8988T (cell line): ENCODE measurements at regions not wholly inside any gene's neighbourhood (a gene's known extent, or its start where the extent isn't known, plus 50 kb on each side); places are given as distances from the start of the nearest gene placed in this dataset.

ENCODE experiments used
- DNase-seq: peaks from one replicate; pipeline ENCODE4 v3.0.0; 2011

- DNase-seq, result no peak
Observed at GRCh38 chr15:56868170-56868569, 50.3 kb upstream of the TCF12 start.

GRCh38 chr15:56866803-56867202, 51.6 kb upstream of the TCF12 start:
- no peak for DNase-seq

DNA sequence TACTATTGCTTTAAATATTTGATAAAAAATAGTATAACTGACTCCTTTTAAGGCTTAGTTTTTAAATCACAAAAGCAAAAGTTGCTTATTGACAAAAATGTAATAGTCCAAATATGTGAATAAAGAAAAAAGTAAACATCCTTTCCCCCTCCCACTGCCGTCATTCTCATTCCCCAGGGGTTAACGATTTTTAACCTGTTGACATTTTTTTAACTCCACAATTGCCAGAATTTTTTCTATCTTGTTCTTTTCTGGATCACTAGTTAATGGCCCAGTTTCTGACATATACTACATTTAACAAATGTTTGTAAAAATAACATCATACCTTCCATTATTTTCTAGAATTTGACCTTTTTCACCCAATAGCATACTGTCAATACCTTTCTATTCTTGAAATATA, 60.6 kb upstream of the TCF12 start:
- DNase-seq, result no peak

- DNase-seq, result no peak
Observed at GRCh38 chr15:56856934-56857333, 61.5 kb upstream of the TCF12 start.

DNA sequence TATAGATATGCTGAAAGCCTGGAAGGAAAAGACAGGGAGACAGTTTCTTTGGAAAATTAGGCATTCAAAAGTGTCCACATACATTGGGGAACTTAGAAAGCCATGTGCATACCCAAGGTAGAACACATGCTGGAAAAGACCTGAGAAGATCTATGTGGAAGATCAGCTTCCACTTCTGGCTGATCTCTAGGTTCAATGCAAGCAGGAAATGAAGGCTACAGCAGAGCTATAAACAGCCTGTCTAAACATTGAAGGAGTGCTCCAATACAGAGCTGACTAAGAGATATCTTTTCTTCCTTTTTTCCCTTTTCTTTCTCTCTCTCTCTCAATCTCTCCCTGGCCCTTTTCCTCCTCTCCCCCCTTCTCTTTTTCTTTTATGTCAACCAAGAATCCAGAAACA, 73.6 kb upstream of the TCF12 start:
- DNase-seq, result no peak

- no peak for DNase-seq
Observed at GRCh38 chr15:56844471-56844870, 74.0 kb upstream of the TCF12 start.

DNA sequence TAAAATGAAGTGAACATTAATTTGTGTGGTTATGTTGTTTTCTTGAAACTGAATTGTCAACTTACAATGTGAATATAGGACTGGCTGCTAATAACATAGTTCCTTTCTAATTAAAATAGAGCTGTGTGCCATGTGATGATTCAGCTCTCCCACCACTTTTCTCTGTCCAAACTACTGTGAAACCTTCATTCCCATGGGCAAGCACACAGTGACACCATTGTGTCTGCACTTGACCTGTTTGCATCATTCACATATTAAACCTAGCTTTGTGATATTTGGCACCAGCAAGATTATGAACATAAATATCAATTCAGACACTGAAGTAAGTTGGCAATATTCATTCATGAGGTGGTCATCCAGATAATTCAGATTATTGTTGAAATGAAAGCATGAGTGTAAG, 78.8 kb upstream of the TCF12 start:
- DNase-seq, result no peak

- DNase-seq, result no peak
Observed at GRCh38 chr15:56839099-56839498, 79.3 kb upstream of the TCF12 start.

DNA sequence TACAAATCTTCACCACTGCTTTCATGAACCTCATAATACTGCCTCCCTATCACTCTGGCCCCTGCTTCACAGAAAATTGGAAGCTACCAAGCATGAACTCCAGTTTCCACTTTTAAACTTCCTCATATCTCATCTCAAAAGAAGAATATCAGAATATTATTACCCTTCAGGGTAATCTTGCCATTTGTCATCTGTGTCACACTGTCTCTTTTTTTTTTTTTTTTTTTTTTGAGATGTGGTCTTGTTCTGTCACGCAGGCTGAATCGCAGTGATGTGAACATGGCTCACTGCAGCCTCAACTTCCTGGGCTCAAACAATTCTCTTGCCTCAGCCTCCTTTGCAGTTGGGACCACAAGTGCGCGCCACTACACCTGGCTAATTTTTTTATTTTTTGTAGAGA, 80.4 kb upstream of the TCF12 start:
- no peak for DNase-seq

GRCh38 chr15:56837273-56837672, 81.2 kb upstream of the TCF12 start:
- no peak for DNase-seq

DNA sequence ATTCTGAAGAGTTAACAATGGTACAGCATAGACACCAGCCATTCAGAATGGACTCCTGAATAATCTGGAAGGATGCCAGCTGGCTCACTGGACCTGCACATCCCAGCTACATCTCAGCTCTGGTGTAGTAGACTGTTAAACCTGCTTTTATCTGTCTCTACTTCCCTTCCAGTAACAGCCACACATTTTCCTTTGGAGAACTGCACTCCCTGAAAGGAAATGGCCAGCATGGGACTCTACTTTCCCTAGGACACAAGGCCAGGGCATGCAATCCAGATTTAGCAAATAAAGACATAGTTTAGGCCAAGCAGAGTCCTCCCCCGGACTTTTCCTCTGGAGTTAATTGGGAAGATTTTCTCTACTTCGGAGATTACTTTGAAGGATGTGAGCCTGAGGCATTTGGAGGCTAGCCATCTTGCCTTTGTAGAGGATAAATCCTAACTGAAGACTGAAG, 82.7 kb upstream of the TCF12 start:
- DNase-seq, result no peak

GRCh38 chr15:56832125-56832524, 86.3 kb upstream of the TCF12 start:
- no peak for DNase-seq

GRCh38 chr15:56831467-56832005, 86.9 kb upstream of the TCF12 start:
- no peak for DNase-seq

DNA sequence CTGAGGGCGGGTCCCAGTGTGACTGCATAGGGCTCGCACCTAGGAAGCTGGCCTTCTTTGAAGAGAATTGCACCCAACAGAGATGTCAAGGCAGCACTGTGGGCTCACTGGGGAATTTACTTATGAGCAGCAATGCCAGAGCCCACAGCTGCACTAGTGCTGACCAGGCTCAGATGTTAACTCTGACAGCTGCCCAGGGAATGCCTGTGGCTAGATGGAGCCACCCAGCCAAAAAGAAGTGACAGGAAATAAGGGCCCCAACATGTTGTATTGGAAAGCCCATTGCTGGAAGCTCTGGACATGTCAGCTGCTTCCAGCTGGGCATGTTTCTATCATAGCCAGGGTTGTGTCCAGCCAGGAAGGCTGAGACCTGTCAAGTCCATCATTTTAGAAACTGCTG, 90.9 kb upstream of the ZNF280D start:
- no peak for DNase-seq

DNA sequence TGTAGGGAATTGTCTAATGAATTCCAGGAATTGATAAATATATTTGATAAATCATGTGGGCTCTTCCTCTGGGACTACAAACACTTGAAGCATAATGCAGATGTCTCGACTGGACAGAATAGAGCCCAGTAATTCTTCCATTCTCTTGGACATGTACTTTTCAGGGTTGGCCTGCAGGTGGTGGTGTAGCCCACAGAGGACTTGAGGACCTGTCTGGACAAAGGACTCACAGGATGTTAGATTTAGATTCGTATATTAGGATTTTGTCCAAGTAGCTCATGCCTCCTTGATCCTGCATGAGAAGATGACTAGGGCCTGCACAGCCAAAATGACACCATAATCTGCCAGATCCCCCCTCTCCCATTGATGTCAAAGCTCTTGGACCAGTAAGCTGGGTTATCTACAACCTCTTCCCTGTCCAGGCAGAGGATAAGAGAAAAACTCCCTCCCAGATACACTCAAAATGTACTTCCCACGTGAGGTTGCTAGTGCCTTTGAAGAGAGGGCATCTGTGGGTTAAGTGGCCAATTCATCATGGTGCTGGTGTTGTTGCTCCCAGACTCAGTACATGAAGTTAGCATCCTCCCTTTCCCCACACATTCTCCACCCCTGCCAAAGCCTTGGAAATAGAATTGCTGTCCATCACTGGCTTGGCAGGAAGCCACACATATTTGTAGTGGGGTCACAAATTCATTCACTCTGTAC, 88.6 kb upstream of the ZNF280D start:
- peak; percentile 7 for DNase-seq

DNA sequence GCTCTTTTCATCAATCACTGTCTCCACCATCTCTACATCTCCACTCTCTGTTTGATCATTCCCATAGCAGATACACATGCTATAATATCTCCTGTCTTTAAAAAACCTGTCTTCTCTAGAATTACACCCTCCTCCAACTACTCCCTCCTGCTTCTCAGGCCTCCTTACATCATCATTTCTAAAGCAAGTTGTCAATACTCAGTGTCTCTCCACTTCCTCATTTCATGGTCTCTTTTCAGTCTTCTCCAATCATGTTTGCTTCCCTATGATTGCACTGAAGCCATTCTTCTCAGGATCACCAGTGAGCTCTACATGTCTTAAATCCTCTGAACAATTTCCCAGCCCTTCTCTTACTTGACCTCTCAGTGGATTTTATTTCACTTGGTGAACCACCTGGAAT, 87.0 kb upstream of the ZNF280D start:
- no peak for DNase-seq

DNA sequence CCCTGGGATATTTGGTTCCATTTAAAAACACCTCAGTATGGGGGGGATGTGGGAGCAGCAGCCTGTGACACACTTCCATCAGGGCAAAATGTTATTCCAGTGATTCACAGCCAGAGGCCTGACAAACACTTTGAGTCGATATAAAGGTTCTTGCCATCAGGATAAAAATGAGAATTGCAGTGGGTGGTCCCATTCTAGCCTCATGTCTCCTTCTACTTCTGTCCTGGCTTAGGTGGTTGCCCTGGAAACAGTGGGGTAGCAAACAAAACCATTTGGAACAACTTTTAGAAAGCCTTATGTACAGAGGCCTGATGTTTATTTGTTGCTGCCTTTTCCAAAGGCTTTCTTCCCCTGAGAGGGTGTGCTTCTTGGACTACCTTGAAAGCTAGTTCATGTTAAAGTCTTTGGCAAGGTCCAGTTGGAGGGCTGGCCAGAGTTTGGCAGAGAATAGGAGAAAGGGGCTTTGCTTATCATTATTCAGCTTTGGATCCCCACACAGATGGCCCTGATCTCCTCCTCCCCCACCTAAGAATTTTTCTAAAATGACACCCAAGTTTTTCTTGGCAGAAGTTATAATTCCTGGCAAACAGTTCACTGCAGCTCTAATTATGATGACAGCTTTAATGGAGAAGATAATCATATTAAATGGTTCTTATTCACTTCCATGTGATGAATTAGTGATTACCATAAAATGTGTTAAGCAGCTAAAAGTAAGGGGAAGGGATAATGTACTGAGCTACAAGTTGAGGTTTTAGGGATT, 84.2 kb upstream of the ZNF280D start:
- no peak for DNase-seq

DNA sequence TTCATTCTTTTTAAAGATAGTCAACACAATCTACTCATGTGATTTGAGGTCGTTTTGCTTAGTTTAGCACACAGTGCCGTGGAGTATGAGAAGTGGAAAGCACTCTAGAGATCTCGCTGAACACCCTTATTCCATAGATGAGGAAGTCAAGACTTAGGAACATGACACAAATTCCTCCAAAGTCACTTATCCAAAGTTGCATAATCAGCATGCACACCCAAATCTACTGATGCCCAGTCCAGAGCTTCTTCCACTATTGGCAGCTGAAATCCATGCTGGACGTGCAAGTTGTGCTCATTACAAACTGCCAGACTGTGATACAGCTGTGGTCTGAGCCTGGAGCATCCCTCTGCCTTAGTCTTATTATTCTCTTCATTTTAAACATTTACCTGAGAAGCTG, 83.5 kb upstream of the ZNF280D start:
- no peak for DNase-seq

- no peak for DNase-seq
Observed at GRCh38 chr15:56815247-56815646, 81.9 kb upstream of the ZNF280D start.

DNA sequence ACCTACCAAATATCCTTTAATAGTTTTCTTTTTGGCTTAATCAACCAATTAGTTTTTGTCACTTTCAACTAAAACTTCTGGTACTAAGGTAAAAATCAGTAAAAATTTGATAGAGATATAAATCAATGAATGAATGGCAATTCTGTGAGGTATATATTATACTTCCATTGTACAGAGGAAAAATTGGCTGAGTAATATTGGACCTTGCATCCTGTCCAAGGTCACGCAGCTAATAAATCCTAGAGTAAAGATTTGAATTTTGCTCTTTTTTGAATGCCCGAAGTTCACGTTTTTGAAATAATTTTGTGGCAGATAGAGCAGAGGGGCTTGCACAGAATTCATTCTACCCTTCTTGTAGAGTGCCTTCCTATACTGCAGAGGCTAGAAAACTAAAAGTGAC, 81.1 kb upstream of the ZNF280D start:
- DNase-seq, result no peak

DNA sequence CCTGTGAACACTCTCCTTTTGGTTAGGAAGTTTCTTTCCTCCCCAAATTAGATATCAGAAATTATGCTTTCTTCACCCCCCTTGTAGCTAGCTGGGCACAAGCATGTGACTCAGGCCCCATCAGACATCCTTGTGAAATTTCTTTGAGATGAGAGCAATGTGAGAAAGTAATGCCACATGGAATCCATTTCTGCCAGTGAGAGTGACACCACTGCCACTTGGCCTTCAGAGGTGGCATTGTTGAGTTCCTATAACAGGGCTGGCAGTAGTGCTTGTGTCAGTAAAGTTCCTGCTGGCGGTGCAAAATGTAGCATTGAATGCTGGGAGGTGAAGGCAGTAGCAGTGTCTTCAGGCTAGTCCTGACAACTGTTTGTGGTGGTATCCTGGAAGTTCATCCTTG, 80.7 kb upstream of the ZNF280D start:
- no peak for DNase-seq

DNA sequence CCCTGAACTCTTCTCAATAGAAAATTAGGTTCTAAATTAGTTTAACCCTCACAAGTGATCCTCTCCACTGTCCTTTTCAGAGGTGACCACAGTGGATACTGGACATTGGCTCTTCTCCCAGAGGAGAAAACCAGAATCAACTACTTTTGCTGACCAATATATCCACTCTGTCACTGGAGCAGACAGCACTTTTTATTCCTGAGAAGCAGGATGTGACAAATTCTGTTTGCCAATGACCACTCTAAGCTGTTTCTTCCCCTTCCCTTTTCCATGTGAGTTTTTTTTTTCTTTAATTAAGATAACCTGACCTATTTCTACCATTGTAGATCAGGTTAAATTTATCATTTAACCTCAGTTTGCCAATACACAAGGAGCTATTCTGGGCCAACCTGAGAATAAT, 79.7 kb upstream of the ZNF280D start:
- no peak for DNase-seq

DNA sequence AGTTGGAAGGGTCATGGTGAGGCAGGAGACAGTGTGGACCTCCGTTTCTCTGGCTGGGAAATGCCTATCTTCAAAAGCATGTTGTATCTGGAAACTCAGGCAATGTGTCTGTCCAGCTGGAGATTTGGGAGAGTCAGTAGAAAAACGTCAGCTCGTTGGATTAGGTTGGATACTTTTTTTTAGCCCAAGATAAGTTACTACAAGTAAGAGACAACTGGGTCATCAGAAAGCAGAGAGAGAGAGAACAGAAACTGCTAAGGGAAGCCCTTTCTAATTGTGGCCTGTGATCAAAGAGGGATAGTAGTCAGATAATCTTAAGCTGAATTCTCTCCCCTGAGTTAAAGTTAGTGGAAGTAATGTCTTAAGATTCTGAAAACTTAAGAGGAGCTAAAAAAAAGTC, 78.9 kb upstream of the ZNF280D start:
- DNase-seq, result no peak

DNA sequence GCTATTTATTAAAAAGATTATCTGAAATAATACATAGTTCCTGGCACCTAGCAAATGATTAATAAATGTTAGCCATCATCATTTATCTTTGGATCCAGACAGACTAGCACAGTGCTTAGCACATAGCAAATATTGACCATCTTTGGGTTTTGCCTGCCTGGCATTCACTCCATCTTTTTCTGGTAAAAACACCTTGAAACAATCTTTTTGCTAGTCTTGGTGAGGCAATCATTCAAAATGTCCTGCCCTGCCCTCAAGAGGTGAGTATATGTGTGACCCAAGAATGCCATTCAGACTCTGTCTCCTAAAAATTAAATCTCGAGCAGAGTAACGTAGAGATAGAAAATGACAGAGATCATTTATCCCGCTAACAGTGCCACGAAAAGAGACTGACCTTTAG, 78.3 kb upstream of the ZNF280D start:
- no peak for DNase-seq

DNA sequence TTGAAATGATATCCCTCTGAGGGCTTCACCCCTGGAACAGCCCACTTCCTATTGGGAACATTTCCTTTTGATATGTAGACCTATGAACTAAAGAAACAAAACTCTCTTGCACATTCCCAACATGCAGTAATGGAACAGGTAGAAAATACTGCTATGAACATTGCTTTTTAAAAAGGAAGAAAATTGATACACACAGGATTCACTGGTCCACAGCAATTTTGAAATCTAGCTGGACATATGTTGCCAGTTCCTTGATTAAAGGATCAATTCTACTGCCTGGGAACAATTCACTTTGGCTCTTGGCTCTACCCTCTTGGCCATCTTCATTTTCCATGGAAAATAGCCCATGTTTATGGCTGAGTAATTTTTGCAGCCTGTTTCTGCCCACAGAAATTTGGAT, 74.9 kb upstream of the ZNF280D start:
- no peak for DNase-seq
